HG03139 (cell line): ENCODE measurements at regions not wholly inside any gene's neighbourhood (a gene's known extent, or its start where the extent isn't known, plus 50 kb on each side); places are given as distances from the start of the nearest gene placed in this dataset.
"Not testable (repeated sequence)": the region's sequence is repeated elsewhere in the genome, so short reads cannot be mapped to it uniquely, and the experiment has no call there.

ENCODE experiments used
- ATAC-seq: cut with Tn5 transposase; IDR thresholded peaks from one replicate; pipeline ENCODE4 v1.9.1; 2021; ENCODE audit not compliant: unreplicated experiment

DNA sequence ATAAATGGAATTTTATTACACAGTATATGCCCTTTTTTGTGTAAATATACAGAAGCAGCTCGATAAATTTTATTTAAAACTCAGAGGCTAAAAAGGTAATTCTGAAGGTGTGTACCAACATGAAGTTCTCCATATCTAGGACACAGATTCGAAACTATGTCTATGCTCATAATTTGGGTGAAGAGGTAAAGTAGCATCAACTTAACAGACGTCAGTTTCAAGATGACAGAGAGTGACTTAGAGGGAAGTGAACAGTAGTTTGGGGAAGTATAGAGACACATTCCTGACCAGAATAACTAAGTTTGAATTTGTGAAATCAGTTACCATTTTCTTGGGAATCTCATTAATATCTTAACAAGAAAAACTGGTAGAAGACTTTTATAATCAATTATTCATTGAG lies 2493.3 kb downstream of the ARAP2 start:
- no peak for ATAC-seq

- no peak for ATAC-seq
These were observed 2471.7 kb downstream of the ARAP2 start for GRCh38 chr4:33772582-33772981.

DNA sequence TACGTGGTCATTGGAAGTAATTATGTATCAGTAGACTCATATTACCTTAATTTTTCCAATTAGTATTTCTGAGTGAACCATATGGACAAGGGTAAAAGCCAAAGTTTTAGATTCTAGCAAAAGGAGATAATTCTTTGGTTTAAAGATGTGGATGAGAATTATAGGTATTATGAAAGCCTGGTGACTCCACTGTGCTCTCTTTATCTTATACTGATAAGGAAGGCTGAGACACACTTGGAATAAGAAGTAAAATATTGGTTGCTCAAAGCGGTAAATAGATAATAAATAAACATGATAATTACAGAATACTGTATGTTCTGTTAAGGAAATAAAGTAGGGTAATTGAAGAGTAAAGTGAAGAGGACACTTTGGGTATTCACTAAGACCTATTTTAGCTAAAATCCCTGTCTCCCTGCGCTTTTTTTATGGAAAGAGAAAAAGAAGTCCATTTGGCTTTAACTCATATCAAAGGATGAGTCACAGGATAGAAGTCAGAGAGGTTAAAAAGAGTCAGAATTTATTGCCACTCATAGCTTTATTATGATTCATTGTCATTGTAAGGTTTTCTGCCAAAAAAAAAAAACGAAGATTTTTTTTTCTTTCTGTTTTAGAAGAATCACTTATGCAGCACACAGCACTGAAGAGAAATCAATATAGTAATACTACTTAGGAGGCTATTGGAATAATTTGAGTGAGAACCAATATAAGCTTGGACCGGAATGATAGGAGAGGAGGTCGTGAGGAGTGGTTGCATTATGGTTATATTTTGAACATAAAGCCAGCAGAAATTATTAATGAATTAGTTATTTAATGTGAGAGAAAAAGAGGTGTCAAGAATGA lies 2463.1 kb downstream of the ARAP2 start:
- no peak for ATAC-seq

- ATAC-seq, result no peak
These were observed 2458.5 kb downstream of the ARAP2 start for GRCh38 chr4:33785843-33786242.

GRCh38 chr4:33802578-33802977 lies 2441.7 kb downstream of the ARAP2 start:
- no peak for ATAC-seq

GRCh38 chr4:33825685-33826084 lies 2418.6 kb downstream of the ARAP2 start:
- ATAC-seq, result no peak

GRCh38 chr4:33829356-33829755 lies 2415.0 kb downstream of the ARAP2 start:
- ATAC-seq, result not testable (repeated sequence)

DNA sequence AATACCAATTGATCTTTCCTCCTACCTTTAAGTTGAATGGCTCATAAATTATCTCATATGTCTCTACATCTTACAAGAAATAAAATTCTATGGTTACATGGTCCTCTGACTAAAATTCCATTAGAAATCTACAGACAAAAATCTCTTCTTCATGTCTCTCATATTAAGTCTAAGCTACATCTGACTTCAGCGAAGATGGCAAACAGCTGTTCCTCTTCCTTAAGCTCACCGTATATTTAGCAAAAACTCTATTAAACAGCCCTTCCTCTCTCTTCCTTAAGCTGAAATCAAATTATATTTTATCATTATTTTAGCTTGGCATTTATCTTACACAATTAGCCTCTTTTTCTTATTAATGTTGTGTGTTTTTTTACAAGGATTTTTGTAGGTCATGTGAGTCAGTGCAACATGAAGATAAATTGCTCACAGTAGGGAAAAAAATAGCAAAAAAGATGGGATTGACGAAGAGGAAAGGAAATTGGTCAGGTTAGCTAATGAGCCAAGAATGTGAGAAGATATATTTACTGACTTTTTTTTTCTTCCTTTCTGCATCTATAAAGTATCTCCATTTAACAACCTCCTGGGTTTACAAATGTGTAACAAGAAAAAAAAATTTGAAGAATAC lies 2412.8 kb downstream of the ARAP2 start:
- no peak for ATAC-seq

GRCh38 chr4:33835764-33836163 lies 2408.6 kb downstream of the ARAP2 start:
- ATAC-seq, result not testable (repeated sequence)

DNA sequence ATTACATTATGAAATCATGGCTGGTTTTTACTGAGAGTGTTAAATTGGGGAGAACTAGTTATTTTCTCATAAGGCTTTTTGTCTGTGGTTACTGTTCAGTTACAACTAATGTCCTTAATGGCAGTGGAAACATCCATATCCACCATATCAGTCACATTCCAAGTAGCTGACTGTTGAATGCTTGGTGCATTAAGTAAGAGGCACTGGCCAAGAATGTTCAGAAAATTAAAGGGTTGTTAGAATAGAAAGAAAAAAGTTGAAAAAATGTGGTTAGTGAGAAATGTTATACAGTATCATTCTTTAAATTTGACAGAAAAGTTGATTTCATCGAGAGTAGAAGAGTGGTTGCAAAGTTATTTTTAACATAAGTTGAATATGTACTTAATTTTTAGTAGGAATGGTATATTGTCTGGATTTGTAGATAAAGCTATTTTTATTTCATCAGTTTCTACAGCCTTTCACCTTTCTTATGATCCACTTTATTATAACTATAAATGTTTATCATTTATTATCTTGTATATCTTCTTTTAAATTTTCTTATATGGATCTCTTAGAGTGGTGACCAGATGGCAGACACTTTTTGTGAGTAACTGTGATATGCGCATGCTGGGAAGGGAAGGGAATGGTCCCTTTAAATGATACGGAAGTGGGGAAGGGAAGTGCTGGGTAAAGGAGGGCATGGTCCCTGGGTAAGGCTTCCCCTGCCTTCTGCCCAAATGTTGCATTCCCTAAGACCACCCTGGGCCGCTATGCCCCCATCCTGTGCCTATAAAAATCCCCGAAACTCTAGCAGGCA lies 2407.1 kb downstream of the ARAP2 start:
- ATAC-seq, result no peak

GRCh38 chr4:33841120-33841519 lies 2403.2 kb downstream of the ARAP2 start:
- ATAC-seq, result no peak

GRCh38 chr4:33850371-33850902 lies 2393.9 kb downstream of the ARAP2 start:
- no peak for ATAC-seq

DNA sequence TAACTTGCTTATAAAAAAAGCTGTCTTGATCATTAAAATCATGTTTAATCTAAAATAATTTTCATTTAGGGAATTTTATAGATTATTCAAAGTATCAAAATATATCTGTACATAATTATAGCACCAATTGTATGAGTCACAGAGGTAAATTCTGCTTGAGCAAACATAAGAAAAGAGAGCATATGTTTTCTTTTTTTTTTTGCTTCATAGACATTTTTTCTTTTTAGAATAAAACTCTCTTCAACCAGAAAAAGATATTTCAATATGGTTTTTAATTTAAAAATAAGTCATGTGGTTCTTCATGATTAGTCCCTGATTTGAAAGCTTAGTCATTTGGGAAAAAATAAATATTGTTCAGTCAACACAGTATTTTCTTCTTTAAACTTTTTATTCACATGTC lies 2390.6 kb downstream of the ARAP2 start:
- not testable (repeated sequence) for ATAC-seq

DNA sequence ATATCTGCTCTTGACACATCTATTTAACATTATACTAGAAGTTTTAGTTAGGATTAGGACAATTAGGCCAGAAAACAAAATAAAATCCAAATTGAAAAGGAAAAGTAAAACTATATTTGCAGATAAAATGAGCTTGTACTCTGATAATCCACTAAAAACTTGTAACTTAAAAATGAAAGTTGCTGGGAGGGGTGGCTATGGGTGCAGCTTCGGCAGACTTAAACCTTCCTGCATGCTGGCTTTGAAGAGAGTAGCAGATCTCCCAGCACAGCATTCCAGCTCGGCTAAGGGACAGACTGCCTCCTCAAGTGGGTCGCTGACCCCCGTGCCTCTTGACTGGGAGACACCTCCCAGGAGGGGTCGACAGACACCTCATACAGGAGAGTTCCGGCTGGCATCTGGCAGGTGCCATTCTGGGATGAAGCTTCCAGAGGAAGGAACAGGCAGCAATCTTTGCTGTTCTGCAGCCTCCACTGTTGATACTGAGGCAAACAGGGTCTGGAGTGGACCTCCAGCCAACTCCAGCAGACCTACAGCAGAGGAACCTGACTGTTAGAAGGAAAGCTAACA lies 2379.9 kb downstream of the ARAP2 start:
- ATAC-seq, result no peak

GRCh38 chr4:33873791-33874190 lies 2370.5 kb downstream of the ARAP2 start:
- ATAC-seq, result no peak

DNA sequence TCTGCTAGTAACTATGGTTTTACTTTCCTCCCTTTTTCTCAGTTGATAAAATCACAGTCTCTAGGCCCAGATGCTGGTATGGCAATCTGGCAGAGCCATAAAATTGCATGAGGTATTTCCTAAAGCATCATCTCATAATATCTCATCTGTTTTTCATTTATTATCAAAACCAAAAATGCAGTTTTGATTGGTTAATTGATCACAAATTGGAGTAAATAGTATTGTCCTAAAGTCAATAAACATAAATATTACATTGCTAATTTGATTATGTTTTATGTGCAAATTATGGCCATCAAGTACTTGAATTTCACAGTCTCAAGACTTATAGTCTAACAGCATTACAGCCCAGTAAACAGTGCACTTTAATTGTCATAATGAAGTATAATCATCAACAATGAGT lies 2365.6 kb downstream of the ARAP2 start:
- no peak for ATAC-seq

DNA sequence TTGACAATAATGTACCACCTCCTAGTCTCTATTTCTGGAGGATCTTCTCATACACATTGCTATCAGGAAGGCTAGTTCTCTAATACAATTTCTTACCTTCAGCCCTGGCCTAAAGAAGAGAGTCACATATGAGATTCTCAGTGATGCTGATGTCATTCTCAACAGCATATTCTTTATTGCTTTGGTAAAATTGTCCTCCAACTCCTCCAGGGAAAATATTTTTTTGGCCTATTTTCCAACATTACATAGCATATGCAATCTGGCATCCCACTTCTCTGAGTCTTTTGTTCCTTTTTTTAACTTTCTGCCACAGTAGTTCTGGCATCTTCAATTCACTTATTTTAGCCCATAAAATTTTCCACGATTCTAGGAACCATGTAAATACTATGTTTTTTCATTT lies 2363.1 kb downstream of the ARAP2 start:
- no peak for ATAC-seq

DNA sequence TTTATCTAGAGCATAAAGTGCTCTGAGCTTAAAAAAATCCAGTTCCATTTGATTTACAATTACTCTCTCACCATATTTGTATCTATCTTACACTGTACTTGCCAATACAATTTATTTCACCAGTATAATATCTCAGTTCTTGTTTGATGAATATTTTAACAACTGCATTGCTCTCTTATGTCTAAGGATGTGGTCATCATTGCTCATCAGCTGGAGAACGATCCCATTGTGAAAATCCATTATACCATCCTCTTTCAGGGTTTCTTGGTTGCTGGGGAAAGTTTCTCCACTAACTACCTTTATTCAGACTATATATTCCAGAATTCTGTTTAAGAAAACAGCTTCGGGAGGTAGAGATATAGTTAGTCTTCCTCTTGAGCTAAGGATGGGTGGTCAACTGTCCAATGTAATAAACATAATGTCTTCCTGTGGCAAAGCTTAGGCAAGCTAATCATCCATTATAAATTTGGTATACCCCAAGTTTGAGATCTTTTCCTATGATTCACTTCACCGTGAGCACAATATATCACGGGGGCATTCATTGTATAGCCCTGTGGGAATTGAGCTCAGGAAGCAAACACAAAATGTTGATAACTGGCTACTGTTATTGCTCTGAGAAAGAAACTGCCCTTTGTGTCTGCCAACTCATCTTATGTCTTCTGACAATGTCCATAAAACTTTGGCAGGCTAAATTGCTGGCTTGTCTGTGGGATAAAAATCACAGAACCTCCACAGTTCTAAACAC lies 2361.9 kb downstream of the ARAP2 start:
- no peak for ATAC-seq

DNA sequence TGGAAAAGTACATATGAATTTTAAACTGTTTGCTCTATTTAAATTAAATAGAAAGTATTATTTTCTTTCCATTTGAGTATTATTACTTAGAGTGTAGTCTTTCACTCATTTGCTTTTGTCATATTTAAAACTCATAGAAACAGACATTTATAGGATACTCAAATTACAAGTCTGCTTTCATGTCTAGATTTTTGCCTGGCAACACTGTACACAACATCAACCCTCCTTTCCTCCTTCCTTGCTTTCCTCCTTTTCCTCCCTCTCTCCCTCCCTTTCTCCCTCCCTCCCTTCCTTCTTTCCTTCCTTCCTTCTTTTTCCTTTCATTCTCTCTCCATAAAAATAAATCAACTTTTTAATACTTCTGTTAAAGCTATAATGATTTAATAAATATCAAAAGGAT lies 2361.2 kb downstream of the ARAP2 start:
- no peak for ATAC-seq

- no peak for ATAC-seq
These were observed 2358.0 kb downstream of the ARAP2 start for GRCh38 chr4:33886356-33886755.
